Left forelimb (tissue), 1 donor: ENCODE measurements at regions not wholly inside any gene's neighbourhood (a gene's known extent, or its start where the extent isn't known, plus 50 kb on each side); places are given as distances from the start of the nearest gene placed in this dataset.

Experiments used
- DNase-seq: peaks from one replicate; pipeline ENCODE4 v3.0.0-alpha.2; 2018; ENCODE audit warnings: low spot score

- DNase-seq, result no peak
These were observed 382.2 kb downstream of the ENC1 start for GRCh38 chr5:74258314-74258665.

GRCh38 chr5:74257645-74258313 is 382.7 kb downstream of the ENC1 start:
- DNase-seq, result no peak

- DNase-seq, result no peak
These were observed 383.4 kb downstream of the ENC1 start for GRCh38 chr5:74257060-74257527.

- DNase-seq, result no peak
These were observed 384.7 kb downstream of the ENC1 start for GRCh38 chr5:74255692-74256392.

GRCh38 chr5:74254257-74254656 is 386.3 kb downstream of the ENC1 start:
- DNase-seq, result no peak

- DNase-seq, result no peak
These were observed 388.5 kb downstream of the ENC1 start for GRCh38 chr5:74252044-74252443.

- DNase-seq, result no peak
These were observed 389.1 kb downstream of the ENC1 start for GRCh38 chr5:74251141-74252035.

- DNase-seq, result no peak
These were observed 390.0 kb downstream of the ENC1 start for GRCh38 chr5:74250304-74251102.

GRCh38 chr5:74248576-74248975 is 392.0 kb downstream of the ENC1 start:
- DNase-seq, result no peak

GRCh38 chr5:74244406-74244805 is 396.1 kb downstream of the ENC1 start:
- DNase-seq, result no peak

- no peak for DNase-seq
These were observed 396.9 kb downstream of the ENC1 start for GRCh38 chr5:74243634-74244033.

- DNase-seq, result no peak
These were observed 398.0 kb downstream of the ENC1 start for GRCh38 chr5:74242516-74242915.

GRCh38 chr5:74241751-74242140 is 398.8 kb downstream of the ENC1 start:
- no peak for DNase-seq

- no peak for DNase-seq
These were observed 399.5 kb downstream of the ENC1 start for GRCh38 chr5:74240783-74241750.

- no peak for DNase-seq
These were observed 401.3 kb downstream of the ENC1 start for GRCh38 chr5:74239261-74239660.

- no peak for DNase-seq
These were observed 402.9 kb downstream of the ENC1 start for GRCh38 chr5:74237571-74238145.

GRCh38 chr5:74235552-74235951 is 405.0 kb downstream of the ENC1 start:
- no peak for DNase-seq

GRCh38 chr5:74233571-74233970 is 407.0 kb downstream of the ENC1 start:
- DNase-seq, result no peak

GRCh38 chr5:74233091-74233490 is 407.4 kb downstream of the ENC1 start:
- no peak for DNase-seq

- DNase-seq, result no peak
These were observed 408.3 kb downstream of the ENC1 start for GRCh38 chr5:74232276-74232675.
